GM19240 (cell line): ENCODE measurements at regions not wholly inside any gene's neighbourhood (a gene's known extent, or its start where the extent isn't known, plus 50 kb on each side); places are given as distances from the start of the nearest gene placed in this dataset.

Source experiments
- DNase-seq: peaks from one replicate; pipeline ENCODE4 v3.0.0; 2011; ENCODE audit warnings: low spot score; ENCODE audit not compliant: insufficient read length

GRCh38 chr18:33959609-33960008 lies 265.1 kb downstream of the NOL4 start:
- DNase-seq, result no peak

GRCh38 chr18:33957707-33958106 lies 267.0 kb downstream of the NOL4 start:
- no peak for DNase-seq

GRCh38 chr18:33951031-33951430 lies 273.7 kb downstream of the NOL4 start:
- DNase-seq, result no peak

GRCh38 chr18:33946336-33946735 lies 278.4 kb downstream of the NOL4 start:
- DNase-seq, result no peak

GRCh38 chr18:33944493-33944892 lies 280.2 kb downstream of the NOL4 start:
- no peak for DNase-seq

- DNase-seq, result no peak
Observed at GRCh38 chr18:33937270-33937816, 287.4 kb downstream of the NOL4 start.

GRCh38 chr18:33934258-33934657 lies 290.5 kb downstream of the NOL4 start:
- DNase-seq, result no peak

GRCh38 chr18:33928231-33928630 lies 296.5 kb downstream of the NOL4 start:
- DNase-seq, result no peak

- DNase-seq, result no peak
Observed at GRCh38 chr18:33924576-33924975, 300.1 kb downstream of the NOL4 start.

- DNase-seq, result no peak
Observed at GRCh38 chr18:33923980-33924379, 300.7 kb downstream of the NOL4 start.

GRCh38 chr18:33918571-33918970 lies 306.1 kb downstream of the NOL4 start:
- DNase-seq, result no peak

GRCh38 chr18:33916200-33916599 lies 308.5 kb downstream of the NOL4 start:
- no peak for DNase-seq

- no peak for DNase-seq
Observed at GRCh38 chr18:33914399-33914798, 310.3 kb downstream of the NOL4 start.

- DNase-seq, result no peak
Observed at GRCh38 chr18:33906046-33906445, 318.7 kb downstream of the NOL4 start.

- DNase-seq, result no peak
Observed at GRCh38 chr18:33901894-33902512, 322.7 kb downstream of the NOL4 start.

- DNase-seq, result no peak
Observed at GRCh38 chr18:33900638-33901037, 322.6 kb downstream of the ASXL3 start.

GRCh38 chr18:33898427-33898826 lies 320.4 kb downstream of the ASXL3 start:
- no peak for DNase-seq

GRCh38 chr18:33878213-33878612 lies 300.2 kb downstream of the ASXL3 start:
- DNase-seq, result no peak

- no peak for DNase-seq
Observed at GRCh38 chr18:33875029-33875565, 297.1 kb downstream of the ASXL3 start.

- no peak for DNase-seq
Observed at GRCh38 chr18:33873112-33873511, 295.1 kb downstream of the ASXL3 start.

- no peak for DNase-seq
Observed at GRCh38 chr18:33871363-33872025, 293.5 kb downstream of the ASXL3 start.

GRCh38 chr18:33870059-33870458 lies 292.0 kb downstream of the ASXL3 start:
- no peak for DNase-seq

GRCh38 chr18:33866386-33866785 lies 288.4 kb downstream of the ASXL3 start:
- no peak for DNase-seq
